ENCODE measurements at regions not wholly inside any gene's neighbourhood (a gene's known extent, or its start where the extent isn't known, plus 50 kb on each side); places are given as distances from the start of the nearest gene placed in this dataset.

DNA sequence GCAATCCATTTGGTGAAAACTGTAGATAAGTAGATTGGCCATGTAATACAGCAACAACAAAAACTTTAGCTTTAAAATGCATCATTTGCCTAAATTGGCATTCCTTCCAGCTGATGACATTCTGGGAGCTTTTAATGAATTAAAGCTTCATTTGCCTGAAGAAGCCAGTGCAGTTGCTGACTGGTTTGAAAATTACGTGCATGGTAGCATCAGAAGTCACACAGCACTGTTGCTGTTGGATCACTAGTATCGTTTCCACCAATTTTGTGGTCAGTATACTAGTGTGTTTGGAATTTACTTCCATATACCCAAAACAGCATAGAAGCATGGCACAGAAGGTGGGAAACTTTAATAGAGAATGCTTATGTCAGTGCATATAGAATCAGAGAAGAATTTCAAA, 194.9 kb downstream of the ETV1 start:
- TF ChIP-seq, protein P1, sequence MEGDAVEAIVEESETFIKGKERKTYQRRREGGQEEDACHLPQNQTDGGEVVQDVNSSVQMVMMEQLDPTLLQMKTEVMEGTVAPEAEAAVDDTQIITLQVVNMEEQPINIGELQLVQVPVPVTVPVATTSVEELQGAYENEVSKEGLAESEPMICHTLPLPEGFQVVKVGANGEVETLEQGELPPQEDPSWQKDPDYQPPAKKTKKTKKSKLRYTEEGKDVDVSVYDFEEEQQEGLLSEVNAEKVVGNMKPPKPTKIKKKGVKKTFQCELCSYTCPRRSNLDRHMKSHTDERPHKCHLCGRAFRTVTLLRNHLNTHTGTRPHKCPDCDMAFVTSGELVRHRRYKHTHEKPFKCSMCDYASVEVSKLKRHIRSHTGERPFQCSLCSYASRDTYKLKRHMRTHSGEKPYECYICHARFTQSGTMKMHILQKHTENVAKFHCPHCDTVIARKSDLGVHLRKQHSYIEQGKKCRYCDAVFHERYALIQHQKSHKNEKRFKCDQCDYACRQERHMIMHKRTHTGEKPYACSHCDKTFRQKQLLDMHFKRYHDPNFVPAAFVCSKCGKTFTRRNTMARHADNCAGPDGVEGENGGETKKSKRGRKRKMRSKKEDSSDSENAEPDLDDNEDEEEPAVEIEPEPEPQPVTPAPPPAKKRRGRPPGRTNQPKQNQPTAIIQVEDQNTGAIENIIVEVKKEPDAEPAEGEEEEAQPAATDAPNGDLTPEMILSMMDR (IDR thresholded peaks at IDR 0.05; ENCODE audit: borderline replicate concordance, extremely low read depth, low read length, poor library complexity, severe bottlenecking): no peak
- TF ChIP-seq EZH2 (IDR thresholded peaks at IDR 0.05; ENCODE audit: borderline replicate concordance, low read depth, low read length, severe bottlenecking): no peak

Measured in DND-41 (cell line).